NOMO-1 (cell line): ENCODE measurements at regions not wholly inside any gene's neighbourhood (a gene's known extent, or its start where the extent isn't known, plus 50 kb on each side); places are given as distances from the start of the nearest gene placed in this dataset.
A peak's percentile ranks its signal among the peaks of the same experiment; 100 is the strongest.
"Not testable (repeated sequence)": the region's sequence is repeated elsewhere in the genome, so short reads cannot be mapped to it uniquely, and the experiment has no call there.

Source experiments
- DNase-seq, 2 experiments: peaks; one replicate each; lab custom pipeline; 2025; ENCODE audit not compliant: unreplicated experiment in 2 of 2; lab: John Stamatoyannopoulos, UW

DNA sequence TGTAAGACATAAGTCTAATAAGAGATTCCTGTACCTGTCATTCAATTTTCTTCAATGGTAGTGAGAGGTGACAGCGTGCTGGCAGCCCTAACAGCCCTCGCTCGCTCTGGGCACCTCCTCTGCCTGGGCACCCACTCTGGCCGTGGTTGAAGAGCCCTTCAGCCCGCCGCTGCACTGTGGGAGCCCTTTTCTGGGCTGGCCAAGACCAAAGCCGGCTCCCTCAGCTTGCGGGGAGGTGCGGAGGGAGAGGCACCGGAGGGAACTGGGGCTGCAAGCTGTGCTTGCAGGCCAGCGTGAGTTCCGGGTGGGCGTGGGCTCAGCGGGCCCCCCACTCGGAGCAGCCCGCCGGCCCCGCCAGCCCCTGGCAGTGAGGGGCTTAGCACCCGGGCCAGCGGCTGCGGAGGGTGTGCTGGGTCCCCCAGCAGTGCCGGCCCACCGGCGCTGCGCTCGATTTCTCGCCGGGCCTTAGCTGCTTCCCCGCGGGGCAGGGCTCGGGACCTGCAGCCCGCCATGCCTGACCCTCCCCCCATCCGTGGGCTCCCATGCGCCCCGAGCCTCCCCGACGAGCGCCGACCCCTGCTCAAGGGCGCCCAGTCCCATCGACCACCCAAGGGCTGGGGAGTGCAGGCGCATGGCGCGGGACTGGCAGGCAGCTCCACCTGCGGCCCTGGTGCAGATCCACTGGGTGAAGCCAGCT lies 816.6 kb upstream of the TENM4 start:
- not testable (repeated sequence) for DNase-seq

DNA sequence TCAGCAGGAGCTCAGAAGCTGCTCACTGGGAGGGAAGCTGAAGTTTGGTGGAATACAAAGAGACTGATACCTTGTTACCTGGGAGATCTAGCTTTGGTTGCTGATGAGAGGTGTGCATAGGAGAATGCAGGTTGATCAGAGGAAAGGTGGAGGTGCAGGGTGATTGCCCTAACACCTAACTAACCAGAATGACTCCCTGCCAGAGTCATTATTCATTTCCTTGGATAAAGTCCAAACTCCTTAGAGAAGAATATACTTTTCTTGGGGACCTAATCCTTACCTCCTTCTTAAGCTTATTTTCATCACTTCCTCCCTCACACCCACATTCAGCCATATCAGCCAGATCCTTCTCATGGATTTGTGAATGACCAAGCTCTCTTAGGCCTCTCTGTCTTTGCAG lies 814.2 kb upstream of the TENM4 start:
- no peak for DNase-seq

DNA sequence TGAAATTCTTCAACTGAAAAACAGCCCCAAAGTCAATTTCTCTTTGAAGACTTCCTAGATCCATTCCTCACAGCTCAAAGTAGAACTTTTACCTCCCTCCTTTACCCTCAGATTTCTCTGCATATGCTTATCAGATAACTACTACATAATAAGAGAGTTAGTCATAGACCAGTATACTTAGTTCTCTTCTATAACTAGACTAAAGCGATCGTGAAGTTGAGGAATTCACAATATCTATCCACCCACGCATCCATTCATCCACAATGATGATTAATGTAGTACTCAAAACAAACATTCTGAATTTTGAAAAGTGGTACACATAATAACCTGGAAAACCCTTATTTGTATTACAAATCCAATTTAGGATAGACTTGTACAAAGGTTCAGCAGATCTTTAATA lies 800.9 kb upstream of the TENM4 start:
- DNase-seq: no peak

DNA sequence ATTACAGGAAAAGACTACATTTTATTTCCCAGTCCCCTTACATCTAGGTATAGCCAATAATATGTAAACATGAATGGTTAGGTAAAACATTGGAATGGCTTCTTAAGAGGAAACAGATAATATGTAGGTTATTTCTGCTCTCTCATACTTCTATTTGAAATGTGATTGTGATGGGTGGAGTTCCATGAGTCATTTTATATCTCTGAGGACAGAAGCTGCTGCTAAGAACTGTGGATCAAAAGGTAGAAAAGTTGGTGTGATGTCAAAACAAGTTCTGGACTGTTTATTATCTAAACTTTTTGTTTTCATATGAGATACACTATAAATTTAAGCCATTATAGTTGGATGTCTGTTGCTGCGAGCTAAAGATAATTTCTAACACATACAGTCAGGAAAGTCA lies 799.4 kb upstream of the TENM4 start:
- no peak for DNase-seq

DNA sequence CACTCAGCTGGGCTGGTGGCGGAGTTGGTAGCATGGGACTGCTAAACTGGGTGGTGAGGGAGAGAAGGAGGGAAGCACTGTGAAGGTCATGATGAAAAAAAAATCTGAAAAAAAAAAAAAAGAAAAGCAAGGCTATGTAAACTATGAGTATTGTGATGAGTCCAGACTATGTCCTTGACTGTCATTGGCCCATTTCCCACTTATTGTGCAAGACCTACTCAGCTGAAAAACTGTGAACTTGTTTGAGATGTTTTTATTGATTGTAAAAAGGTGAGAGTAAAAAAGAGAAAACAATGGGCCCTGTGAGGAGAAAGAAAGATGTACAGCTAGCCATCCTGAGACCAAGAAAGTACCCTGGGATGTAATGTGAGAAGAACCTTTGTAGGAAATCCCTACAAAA lies 798.4 kb upstream of the TENM4 start:
- no peak for DNase-seq

DNA sequence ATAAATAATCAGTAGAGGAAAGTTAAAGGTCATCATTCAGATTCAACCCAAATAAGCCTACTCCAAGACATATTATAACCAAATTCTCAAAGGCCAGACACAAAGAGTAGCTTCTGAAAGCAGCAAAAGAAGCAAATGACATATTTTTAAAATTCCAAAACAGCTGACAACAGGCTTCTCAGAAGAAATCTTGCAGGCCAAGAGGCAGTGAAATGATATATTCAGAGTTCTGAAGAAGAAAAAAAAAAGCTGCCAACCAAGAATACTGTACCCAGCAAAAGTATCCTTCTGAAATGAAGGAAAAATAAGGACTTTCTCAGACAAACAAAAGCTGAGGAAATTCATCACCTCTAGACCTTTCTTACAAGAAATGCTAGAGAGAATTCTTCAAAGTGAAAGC lies 787.1 kb upstream of the TENM4 start:
- DNase-seq: no peak

DNA sequence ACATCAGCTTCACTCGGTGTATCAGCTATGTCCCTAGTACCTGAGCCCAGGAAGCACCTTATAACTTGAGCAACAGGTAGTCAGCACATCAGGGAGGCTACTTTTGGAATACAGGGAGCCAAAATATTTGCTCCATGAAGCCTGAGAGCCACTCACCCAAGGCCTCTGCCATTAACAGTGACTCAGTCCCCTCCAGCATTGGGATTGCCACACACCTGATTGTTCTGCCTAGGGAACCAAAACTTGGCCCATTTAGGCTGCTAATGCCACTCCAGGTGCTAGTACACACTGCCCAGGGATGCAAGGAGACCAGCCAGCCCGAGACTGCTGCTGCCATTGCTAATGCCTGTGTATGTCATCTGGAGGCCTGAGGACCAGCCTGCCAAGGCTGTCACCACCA lies 773.6 kb upstream of the TENM4 start:
- DNase-seq: no peak

DNA sequence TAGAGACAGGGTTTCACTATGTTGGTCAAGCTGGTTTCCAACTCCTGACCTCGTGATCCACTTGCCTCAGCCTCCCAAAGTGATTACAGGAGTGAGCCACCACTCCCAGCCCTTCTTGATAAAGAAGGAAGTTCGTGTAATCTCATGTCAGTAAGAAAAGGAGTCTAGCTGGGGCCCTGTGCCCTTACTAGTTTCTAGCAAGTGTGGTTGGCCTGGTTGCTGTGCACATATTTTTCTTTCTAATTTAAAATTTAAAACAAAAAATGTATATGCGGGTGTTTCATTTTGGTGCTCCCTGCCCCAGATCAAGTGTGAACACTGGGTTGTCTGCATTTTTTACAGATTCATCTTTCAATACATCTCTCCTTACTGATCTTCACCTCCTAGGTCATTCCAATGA lies 770.8 kb upstream of the TENM4 start:
- DNase-seq: no peak

DNA sequence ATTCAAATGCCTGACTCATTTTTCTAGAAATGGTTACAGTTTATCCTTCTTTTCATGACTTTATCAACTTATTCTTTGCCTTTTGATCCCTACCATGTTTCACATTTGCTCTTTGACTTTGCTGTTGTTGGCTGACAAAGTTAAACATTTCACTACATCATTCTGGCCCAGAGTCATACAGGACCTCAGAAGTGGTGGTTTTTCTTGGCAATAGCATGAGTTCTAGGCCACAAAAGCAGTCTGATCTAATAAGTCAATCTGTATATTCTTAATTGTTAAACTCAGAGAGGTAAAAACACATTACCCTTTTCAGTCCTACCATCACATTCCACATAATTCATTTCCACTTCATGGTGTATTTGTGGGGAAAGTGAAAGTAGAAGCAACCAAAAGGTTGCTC lies 763.2 kb upstream of the TENM4 start:
- no peak for DNase-seq

DNA sequence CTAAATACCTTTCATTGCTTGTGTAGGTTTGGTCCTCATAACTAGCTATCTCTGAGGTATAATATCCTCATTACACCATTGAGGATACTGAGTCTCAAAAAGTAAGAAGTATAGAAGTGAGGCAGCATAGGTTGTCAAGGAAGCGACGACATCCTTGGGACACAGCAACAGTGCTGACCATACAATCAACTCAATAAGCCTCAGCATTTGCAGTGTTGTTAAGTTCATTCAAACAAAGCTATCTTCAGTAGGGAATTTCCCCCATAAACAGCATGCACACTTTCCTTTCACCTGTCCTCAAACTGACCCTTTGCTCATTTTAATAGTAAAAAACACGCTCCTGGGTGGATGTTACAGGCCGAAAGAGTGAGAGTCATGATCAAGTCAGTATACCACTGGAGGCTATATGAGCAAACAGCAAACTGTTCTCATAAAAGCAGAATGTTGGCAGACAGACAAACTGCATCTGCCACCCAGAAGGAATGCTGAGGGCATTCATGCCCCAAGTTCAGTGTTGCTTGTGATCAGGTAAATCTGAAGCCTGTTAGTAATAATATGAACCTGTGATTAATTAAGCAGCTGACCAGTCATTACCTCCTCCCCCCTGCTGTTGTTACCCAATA lies 756.2 kb upstream of the TENM4 start:
- DNase-seq: no peak

DNA sequence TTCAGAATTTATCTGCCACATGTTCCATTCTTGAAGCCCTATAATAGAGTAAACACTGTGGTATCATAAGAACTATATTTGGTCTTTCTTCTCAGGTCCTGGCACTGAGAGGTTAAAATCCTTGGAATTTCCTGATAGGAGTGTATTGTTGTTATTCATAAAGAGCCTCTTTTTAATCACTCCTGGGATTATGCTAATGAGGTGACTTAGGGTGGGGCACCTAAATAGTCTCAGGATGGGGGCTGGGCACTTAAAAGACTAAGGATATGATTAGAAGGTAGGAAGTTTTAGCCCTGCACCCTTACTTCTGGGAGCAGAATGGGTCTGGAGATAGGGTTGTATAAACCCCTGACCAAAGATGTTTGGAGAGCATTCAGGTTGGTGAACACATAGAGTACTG lies 755.2 kb upstream of the TENM4 start:
- no peak for DNase-seq

DNA sequence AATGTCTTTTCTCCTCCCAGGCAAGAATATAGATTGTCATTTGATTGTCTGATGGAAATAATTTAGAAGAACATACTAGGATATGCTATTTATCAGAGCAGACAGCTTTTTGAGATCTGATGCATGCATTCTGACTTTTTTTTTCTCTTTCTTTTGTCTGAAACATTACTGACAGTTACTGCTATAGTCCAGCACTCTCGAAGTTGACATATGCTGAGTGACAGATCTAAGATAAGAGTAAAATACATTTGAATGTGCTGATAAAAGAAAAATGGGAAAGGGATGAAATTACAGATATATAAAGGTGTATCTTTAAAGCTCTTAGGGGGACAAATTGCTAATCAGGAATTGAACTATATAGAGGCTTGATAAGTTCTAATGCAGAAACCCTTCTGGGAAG lies 753.8 kb upstream of the TENM4 start:
- DNase-seq: no peak

DNA sequence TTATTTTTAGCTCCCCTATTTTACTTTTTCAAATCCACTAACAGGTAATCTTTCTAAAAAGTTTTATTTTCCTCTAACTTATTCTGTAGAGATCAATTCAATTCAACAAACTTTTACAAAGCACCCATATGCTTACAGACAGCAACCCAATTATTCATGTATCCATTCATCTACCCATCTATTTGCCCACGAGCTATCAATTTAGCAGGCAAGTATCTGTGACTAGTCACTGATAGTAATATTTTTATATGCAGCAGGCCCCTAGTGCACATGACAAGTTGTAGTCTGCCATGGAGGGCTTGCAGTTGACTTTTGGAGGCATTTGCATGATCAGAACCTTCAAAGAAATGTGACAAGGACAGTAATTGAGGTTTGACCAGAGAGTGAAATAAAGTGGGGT lies 753.2 kb upstream of the TENM4 start:
- no peak for DNase-seq

DNA sequence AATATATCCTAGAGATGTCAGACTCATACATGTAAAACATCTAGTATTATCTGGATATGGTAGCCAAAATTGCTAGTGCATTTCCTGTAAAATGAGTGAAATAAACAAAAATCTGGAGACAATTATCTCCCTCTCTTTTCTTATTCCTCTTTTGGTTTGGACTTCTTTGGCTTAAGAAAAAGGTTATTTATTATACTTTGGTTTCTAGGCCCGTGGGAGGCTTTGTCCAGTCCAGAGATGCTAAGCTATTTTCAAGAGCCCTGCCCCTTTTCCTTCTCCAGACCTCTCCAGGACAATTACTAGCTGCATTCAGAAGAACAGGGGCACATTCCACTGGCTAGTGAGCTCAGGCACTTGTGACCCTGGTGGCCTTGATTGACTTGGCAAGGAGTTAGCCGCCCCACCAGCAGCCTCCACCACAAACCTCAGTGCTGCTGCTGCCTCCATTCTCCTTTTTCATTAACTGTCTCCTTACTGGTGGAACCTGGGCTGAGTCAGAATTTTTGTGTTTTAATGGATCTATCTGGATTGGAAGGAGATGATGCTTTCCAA lies 747.3 kb upstream of the TENM4 start:
- no peak for DNase-seq

DNA sequence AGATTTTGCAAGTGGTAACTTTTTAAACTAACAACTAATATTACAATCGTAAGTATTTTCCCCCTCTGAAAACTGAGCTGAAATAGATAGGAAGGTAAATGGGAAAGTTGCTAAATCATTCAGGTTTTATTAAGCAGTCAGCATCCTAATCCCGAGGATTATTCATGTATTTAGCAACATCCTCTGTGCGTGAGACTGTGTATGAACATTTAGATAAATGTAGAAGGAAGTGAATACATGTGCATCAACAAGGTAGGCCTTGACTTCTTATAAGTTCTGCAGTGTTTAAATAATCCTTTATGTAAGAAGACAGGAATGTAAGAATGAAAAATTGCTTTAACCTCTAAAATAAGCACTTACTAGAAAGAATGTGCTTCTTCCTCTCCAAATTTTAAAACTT lies 745.9 kb upstream of the TENM4 start:
- no peak for DNase-seq

DNA sequence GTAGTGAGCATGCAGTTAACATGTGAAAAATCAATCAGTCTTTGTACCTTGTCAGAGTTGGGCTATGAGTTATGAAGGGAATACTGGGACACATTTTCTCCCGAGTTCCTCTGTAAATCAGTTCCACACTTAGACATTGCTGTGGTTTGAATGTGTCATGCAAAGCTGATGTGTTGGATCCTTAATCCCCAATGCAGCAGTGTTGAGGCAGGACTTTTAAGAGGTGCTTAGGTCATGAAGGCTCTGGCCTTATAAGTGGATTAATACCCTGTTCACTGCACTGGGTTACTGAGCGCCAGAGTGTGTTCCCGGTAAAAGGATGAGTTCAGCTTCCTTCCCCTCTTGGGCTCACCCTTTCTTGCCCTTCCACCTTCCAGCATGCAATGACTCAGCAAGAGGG lies 742.1 kb upstream of the TENM4 start:
- DNase-seq: no peak

DNA sequence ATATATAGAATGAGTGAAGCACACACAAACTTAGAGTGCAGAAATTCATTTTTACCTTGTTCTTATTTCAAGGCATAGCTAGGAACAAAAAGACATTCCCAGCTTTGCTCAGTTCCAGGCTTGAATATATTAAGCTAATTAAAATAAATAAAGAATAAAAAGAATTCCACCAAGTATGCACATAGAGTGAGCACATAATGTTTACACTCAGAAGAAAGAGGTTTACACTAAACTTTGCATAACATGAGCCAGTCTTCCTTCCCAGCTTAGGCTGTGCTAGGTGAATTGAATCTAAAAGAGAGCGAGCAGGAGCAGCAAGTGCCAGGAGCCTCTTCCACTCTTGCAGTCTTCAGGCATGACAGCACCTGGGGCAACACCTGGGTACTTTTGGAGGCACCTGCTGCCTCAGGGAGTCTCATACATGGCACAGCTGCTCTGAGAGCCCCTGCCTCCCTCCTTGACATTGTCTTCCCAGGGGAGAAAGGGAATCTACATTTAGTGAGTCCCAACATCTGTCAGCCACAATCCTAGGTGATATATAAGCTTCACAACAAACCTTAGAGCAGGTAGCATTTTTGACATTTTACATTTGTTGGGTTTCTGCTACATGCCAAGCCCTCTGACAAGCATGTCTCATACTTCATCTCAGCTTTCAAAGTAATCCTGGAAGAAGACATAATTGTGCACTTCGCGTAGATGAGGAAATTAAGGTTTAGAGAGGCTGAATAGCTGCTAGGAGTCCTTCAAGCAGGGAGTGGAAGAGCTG lies 732.7 kb upstream of the TENM4 start:
- no peak for DNase-seq

DNA sequence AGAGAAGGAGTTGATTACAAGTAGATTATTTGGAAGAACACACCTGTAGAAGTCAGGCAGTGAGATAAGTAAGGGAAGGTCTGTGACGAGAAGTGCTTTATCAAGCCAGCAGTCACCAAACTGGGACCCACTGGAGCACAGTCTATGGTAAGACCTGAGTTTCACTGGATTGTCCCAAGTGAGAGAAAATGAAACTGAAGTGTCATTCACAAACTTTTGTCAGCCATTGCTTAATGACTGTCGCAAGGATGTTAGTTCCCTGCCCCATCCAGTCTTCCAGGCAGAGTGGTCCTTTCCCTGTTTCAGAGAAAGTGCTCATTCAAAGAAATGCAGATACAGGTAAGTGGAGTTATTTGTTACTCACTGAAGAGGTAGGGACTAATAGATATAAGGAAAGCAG lies 728.0 kb upstream of the TENM4 start:
- no peak for DNase-seq

DNA sequence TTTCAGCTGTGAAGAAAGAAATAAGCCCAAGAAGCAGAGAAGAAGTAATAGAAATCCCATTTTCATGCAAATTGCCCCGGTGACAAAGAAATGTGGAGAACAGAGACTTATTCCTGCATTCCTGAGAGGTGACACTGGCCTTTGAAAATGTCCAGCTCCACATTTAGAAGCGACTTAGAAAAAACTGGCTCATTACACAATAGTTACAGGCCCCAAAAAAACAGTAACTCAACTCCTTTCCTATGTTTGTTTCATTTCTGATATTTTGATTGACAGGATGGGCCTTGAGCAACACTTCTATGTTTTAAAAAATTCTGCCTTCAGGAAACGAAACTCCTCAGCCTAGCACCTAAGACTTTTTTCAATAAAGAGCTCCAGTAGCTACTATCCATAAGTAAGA lies 726.9 kb upstream of the TENM4 start:
- DNase-seq: peak; percentile 87 to 92

DNA sequence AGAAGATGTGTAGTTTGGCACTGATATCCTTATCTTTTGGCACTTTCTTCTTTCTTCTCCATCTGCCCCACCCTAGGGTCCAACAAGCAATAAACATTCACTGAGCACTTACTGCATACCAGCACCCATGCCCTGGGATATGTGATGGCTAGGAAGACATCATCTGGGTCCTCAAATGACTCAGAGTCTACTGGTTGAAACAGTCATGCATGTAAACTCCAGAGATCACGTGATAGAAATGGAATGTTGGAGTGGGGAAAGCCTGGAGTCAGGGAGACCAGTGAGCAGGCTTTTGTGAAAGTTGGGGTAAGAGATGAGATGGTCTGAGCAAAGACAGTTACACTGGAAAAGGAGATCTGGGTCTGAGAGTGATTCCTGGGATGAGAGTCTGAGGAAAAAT lies 724.9 kb upstream of the TENM4 start:
- DNase-seq: no peak

DNA sequence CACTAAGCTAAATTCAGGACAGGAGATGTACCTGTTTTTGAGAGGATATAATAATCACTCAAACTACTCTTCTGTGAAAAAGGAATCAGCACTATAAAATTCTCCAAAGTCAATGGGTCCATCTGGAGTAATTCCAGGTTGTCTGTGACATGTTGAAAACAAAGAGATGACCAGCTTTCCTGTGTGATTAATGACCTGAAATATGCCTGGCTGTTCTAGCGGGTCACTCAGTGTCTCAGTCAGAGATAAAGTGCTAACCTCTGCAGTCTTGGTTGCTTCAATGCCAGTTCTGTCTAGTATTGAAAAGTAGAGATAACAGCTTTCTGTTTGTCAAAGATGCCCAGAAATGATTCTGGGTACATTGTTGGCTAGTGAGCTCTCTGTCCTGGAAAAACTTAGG lies 722.6 kb upstream of the TENM4 start:
- no peak for DNase-seq

DNA sequence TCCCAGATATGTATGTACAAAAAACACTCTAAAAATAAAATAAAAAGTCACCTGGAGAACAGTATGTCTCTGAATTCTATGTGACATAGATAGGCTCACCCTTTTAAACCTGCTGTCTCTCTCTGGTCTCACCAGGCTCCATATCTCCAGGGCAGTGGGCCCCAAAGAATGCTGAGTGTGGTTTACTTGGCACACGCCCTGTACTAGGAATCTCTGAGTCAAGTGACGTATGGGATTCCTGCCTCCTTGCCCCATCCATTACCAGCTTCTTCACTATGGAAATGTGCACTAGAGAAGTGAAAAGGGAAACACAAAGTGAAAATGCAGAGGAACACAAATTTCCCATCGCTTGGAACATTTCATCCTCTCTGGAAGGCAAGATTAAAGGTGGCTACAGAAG lies 722.2 kb upstream of the TENM4 start:
- DNase-seq: no peak
